HG03159 (cell line): ENCODE measurements at regions not wholly inside any gene's neighbourhood (a gene's known extent, or its start where the extent isn't known, plus 50 kb on each side); places are given as distances from the start of the nearest gene placed in this dataset.
"Not testable (repeated sequence)": the region's sequence is repeated elsewhere in the genome, so short reads cannot be mapped to it uniquely, and the experiment has no call there.

ENCODE experiments used
- ATAC-seq: cut with Tn5 transposase; IDR thresholded peaks from one replicate; pipeline ENCODE4 v1.9.1; 2021; ENCODE audit warnings: mild to moderate bottlenecking, moderate library complexity; ENCODE audit not compliant: unreplicated experiment

- ATAC-seq = no peak
Observed at GRCh38 chr11:90635886-90636285, 413.0 kb upstream of the CHORDC1 start.

- no peak for ATAC-seq
Observed at GRCh38 chr11:90635151-90635550, 412.3 kb upstream of the CHORDC1 start.

- ATAC-seq = no peak
Observed at GRCh38 chr11:90630176-90630575, 407.3 kb upstream of the CHORDC1 start.

- no peak for ATAC-seq
Observed at GRCh38 chr11:90629229-90629806, 406.5 kb upstream of the CHORDC1 start.

- no peak for ATAC-seq
Observed at GRCh38 chr11:90614318-90614717, 391.5 kb upstream of the CHORDC1 start.

GRCh38 chr11:90613037-90613436 lies 390.2 kb upstream of the CHORDC1 start:
- not testable (repeated sequence) for ATAC-seq

- no peak for ATAC-seq
Observed at GRCh38 chr11:90606721-90607120, 383.9 kb upstream of the CHORDC1 start.

GRCh38 chr11:90601261-90601660 lies 378.4 kb upstream of the CHORDC1 start:
- ATAC-seq = no peak

GRCh38 chr11:90594658-90595057 lies 371.8 kb upstream of the CHORDC1 start:
- ATAC-seq = no peak

GRCh38 chr11:90593099-90593498 lies 370.2 kb upstream of the CHORDC1 start:
- ATAC-seq = no peak

- no peak for ATAC-seq
Observed at GRCh38 chr11:90590286-90590685, 367.4 kb upstream of the CHORDC1 start.

- ATAC-seq = no peak
Observed at GRCh38 chr11:90589735-90590134, 366.9 kb upstream of the CHORDC1 start.

- ATAC-seq = no peak
Observed at GRCh38 chr11:90587896-90588295, 365.0 kb upstream of the CHORDC1 start.

- ATAC-seq = no peak
Observed at GRCh38 chr11:90585491-90585890, 362.6 kb upstream of the CHORDC1 start.

GRCh38 chr11:90582999-90583398 lies 360.1 kb upstream of the CHORDC1 start:
- ATAC-seq = not testable (repeated sequence)

- ATAC-seq = no peak
Observed at GRCh38 chr11:90564531-90564930, 341.7 kb upstream of the CHORDC1 start.

GRCh38 chr11:90558328-90558865 lies 335.5 kb upstream of the CHORDC1 start:
- ATAC-seq = no peak

- ATAC-seq = no peak
Observed at GRCh38 chr11:90556606-90557005, 333.8 kb upstream of the CHORDC1 start.

GRCh38 chr11:90556026-90556425 lies 333.2 kb upstream of the CHORDC1 start:
- ATAC-seq = no peak

GRCh38 chr11:90555477-90555876 lies 332.6 kb upstream of the CHORDC1 start:
- no peak for ATAC-seq

GRCh38 chr11:90542092-90542491 lies 319.2 kb upstream of the CHORDC1 start:
- no peak for ATAC-seq

- ATAC-seq = no peak
Observed at GRCh38 chr11:90536301-90536700, 313.5 kb upstream of the CHORDC1 start.

GRCh38 chr11:90532125-90532524 lies 309.3 kb upstream of the CHORDC1 start:
- no peak for ATAC-seq
